ENCODE measurements at regions not wholly inside any gene's neighbourhood (a gene's known extent, or its start where the extent isn't known, plus 50 kb on each side); places are given as distances from the start of the nearest gene placed in this dataset.

DNA sequence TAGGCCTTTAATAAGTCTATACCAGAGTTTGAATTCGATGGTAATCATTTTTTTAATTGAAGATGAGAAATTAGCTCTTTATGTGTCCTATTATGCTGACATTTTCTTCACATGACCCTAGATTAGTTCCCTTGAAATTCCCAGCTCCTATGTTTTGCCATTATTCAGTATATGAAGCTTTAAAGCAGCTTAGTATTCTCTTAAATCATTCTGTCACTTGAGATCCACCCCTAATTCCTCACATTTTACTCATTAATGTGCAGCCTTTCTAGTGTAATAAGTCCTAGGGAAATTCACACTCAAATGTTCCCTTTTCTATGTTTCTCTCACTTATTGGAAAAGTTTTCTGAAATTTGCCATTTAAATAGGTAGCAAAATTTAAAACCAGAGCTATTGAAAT lies 704.5 kb upstream of the B3GALT2 start:
- SMC1A ChIA-PET (ENCODE audit: uncharacterized antibody, unreplicated experiment): no interaction called here
- no TSS peak for BruUV-seq (replicated peaks)
- no peak for ATAC-seq
- Histone ChIP-seq H4K20me1 (ENCODE audit: control insufficient read depth, insufficient read depth) (no peaks in the 10 kb centered on the region), H3K27ac (ENCODE audit: control insufficient read depth, insufficient read depth) (no peak overlapping the region), H3K4me3 (no peak overlapping the region), H3K9ac (ENCODE audit: control insufficient read depth, insufficient read depth, low read length) (no peak overlapping the region), H3K27me3 (replicated peaks in 1 of 2; ENCODE audit: control insufficient read depth in 2 of 2, insufficient read depth in 2 of 2, low read length in 1 of 2) (no peaks in the 10 kb centered on the region), H3K9me3 (replicated peaks; ENCODE audit: control insufficient read depth, insufficient read depth, low read length) (no peaks in the 10 kb centered on the region), H3K4me1 (ENCODE audit: control insufficient read depth, insufficient read depth, low read length) (no peaks in the 10 kb centered on the region), H2AFZ (ENCODE audit: control insufficient read depth, low read depth, low read length) (no peak overlapping the region), H3K4me2 (ENCODE audit: control insufficient read depth, insufficient read depth) (no peak overlapping the region), H3K79me2 (ENCODE audit: control insufficient read depth, insufficient read depth, low read length) (no peaks in the 10 kb centered on the region), H3K36me3 (ENCODE audit: control insufficient read depth in 2 of 2, insufficient read depth in 2 of 2, low read length in 1 of 2) (no peaks in the 10 kb centered on the region)
- FAIRE-seq: no peak
- 0% methylated on average over 1 of the region's 1 CpG for WGBS (ENCODE audit: insufficient coverage, insufficient replicate concordance, low lambda C conversion rate, missing lambda C conversion rate)
- intact Hi-C loops (cut with micrococcal nuclease; ENCODE audit: unreplicated experiment) (no loop called here), in situ Hi-C loops (cut with MboI) (no loop called here)
- TF ChIP-seq, protein P1, sequence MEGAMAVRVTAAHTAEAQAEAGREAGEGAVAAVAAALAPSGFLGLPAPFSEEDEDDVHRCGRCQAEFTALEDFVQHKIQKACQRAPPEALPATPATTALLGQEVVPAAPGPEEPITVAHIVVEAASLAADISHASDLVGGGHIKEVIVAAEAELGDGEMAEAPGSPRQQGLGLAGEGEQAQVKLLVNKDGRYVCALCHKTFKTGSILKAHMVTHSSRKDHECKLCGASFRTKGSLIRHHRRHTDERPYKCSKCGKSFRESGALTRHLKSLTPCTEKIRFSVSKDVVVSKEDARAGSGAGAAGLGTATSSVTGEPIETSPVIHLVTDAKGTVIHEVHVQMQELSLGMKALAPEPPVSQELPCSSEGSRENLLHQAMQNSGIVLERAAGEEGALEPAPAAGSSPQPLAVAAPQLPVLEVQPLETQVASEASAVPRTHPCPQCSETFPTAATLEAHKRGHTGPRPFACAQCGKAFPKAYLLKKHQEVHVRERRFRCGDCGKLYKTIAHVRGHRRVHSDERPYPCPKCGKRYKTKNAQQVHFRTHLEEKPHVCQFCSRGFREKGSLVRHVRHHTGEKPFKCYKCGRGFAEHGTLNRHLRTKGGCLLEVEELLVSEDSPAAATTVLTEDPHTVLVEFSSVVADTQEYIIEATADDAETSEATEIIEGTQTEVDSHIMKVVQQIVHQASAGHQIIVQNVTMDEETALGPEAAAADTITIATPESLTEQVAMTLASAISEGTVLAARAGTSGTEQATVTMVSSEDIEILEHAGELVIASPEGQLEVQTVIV (IDR thresholded peaks at IDR 0.05; ENCODE audit: borderline replicate concordance, partially characterized antibody): no peak
- TF ChIP-seq IKZF1 (conservative IDR thresholded peaks at IDR 0.05) (no peak), RAD21 (IDR thresholded peaks at IDR 0.05; ENCODE audit: insufficient read depth, low read depth, low read length) (no peak), RFX5 (IDR thresholded peaks at IDR 0.05; ENCODE audit: low read depth, low read length) (no peak)
- RAD21 ChIA-PET (ENCODE audit: unreplicated experiment): no interaction called here
- CTCF ChIA-PET: no interaction called here
- POLR2A ChIA-PET: no interaction called here
- DNase-seq (ENCODE audit: low read depth, low spot score): no peak

DNA sequence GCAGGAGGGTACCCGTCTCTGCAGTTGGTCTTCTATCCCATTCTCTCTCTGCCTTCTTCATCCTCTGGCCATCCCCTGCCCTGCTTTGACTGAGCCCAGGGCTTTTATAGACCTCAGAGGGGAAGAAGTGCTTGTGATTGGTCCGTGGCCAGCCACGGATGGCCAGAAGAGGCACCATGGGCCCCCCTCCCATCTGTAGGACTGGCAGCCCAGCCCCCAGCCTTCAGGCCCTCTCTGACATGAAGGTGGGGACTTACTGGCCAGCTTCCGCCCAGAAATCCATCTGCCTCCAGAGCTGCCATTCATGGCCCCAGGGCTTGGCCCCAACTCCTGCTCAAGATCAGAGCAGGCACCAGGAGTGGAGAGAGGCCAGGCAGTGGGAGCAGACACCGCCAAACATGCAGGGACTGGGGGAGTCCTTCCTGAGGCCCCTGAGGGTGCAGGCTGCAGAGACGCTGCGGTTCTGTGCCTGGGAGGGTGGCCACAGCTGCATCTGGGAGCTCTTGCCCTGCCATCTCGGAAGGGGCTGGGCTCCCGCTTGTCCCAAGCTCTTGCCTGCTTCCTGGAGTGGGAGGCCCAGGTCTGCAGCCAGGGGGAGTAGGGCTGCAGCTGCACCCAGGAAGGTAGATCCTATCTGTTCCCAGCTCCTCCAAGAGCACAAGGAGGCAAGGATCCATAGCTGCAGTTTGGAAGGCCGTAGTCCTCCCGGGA lies 698.6 kb upstream of the B3GALT2 start:
- no peaks in the 10 kb centered on the region for H3K27me3 ChIP-seq (replicated peaks in 1 of 2; ENCODE audit: control insufficient read depth in 2 of 2, insufficient read depth in 2 of 2, low read length in 1 of 2)
- H2AFZ ChIP-seq (ENCODE audit: control insufficient read depth, low read depth, low read length): no peak overlapping the region
- H3K4me1 ChIP-seq (ENCODE audit: control insufficient read depth, insufficient read depth, low read length): no peaks in the 10 kb centered on the region
- BruUV-seq (replicated peaks): no TSS peak
- H3K4me3 ChIP-seq: no peak overlapping the region
- 49% methylated on average over 11 of the region's 11 CpGs for WGBS (ENCODE audit: insufficient coverage, insufficient replicate concordance, low lambda C conversion rate, missing lambda C conversion rate)
- H3K27ac ChIP-seq (ENCODE audit: control insufficient read depth, insufficient read depth): no peak overlapping the region
- no peaks in the 10 kb centered on the region for H3K36me3 ChIP-seq (ENCODE audit: control insufficient read depth in 2 of 2, insufficient read depth in 2 of 2, low read length in 1 of 2)
- FAIRE-seq (no peak), ATAC-seq (no peak), DNase-seq (ENCODE audit: low read depth, low spot score) (no peak)
- POLR2A ChIA-PET: no interaction called here
- H3K4me2 ChIP-seq (ENCODE audit: control insufficient read depth, insufficient read depth): no peak overlapping the region
- in situ Hi-C loops (cut with MboI): no loop called here
- SMC1A ChIA-PET (ENCODE audit: uncharacterized antibody, unreplicated experiment): no interaction called here
- intact Hi-C loops (cut with micrococcal nuclease; ENCODE audit: unreplicated experiment): no loop called here
- RAD21 ChIA-PET (ENCODE audit: unreplicated experiment): no interaction called here
- H4K20me1 ChIP-seq (ENCODE audit: control insufficient read depth, insufficient read depth): no peaks in the 10 kb centered on the region
- no peak overlapping the region for H3K9ac ChIP-seq (ENCODE audit: control insufficient read depth, insufficient read depth, low read length)
- CTCF ChIA-PET: no interaction called here
- H3K9me3 ChIP-seq (replicated peaks; ENCODE audit: control insufficient read depth, insufficient read depth, low read length): no peaks in the 10 kb centered on the region
- H3K79me2 ChIP-seq (ENCODE audit: control insufficient read depth, insufficient read depth, low read length): no peaks in the 10 kb centered on the region
- TF ChIP-seq FOXK2 (IDR thresholded peaks at IDR 0.05) (no peak), NFIC (IDR thresholded peaks at IDR 0.05; ENCODE audit: low read depth, low read length) (no peak), SMC3 (IDR thresholded peaks at IDR 0.05; ENCODE audit: borderline replicate concordance, low read length) (no peak), BACH1 (IDR thresholded peaks at IDR 0.05; ENCODE audit: borderline replicate concordance) (no peak), ZNF24 (IDR thresholded peaks at IDR 0.05) (no peak), CEBPB (IDR thresholded peaks at IDR 0.05; ENCODE audit: borderline replicate concordance in 1 of 2, low read depth in 2 of 2, low read length in 2 of 2) (no peak), SMAD5 (IDR thresholded peaks at IDR 0.05; ENCODE audit: low read depth) (no peak), ZBED1 (IDR thresholded peaks at IDR 0.05; ENCODE audit: borderline replicate concordance) (no peak), NR2F1 (conservative IDR thresholded peaks at IDR 0.05) (no peak), TBL1XR1 (IDR thresholded peaks at IDR 0.05; ENCODE audit: low read depth, low read length) (no peak), MEF2A (IDR thresholded peaks at IDR 0.05; ENCODE audit: insufficient read depth, low read depth, low read length) (no peak), SUZ12 (IDR thresholded peaks at IDR 0.05; ENCODE audit: unreplicated experiment) (no peak), TCF3 (IDR thresholded peaks at IDR 0.05; ENCODE audit: borderline replicate concordance, insufficient read depth, low read depth, low read length) (no peak), MYC (IDR thresholded peaks at IDR 0.05; ENCODE audit: insufficient read depth, insufficient read length, insufficient replicate concordance, low read length, severe bottlenecking) (no peak)
